Central memory CD4-positive, alpha-beta T cell (primary cell): ENCODE measurements at regions not wholly inside any gene's neighbourhood (a gene's known extent, or its start where the extent isn't known, plus 50 kb on each side); places are given as distances from the start of the nearest gene placed in this dataset.
"Not testable (repeated sequence)": the region's sequence is repeated elsewhere in the genome, so short reads cannot be mapped to it uniquely, and the experiment has no call there.

Source experiments
- DNase-seq: peaks from one replicate; pipeline ENCODE4 v3.0.0; 2022

GRCh38 chr6:15922510-15923250, 206.2 kb upstream of the MYLIP start:
- DNase-seq = no peak

GRCh38 chr6:15921243-15921642, 207.6 kb upstream of the MYLIP start:
- DNase-seq = no peak

DNA sequence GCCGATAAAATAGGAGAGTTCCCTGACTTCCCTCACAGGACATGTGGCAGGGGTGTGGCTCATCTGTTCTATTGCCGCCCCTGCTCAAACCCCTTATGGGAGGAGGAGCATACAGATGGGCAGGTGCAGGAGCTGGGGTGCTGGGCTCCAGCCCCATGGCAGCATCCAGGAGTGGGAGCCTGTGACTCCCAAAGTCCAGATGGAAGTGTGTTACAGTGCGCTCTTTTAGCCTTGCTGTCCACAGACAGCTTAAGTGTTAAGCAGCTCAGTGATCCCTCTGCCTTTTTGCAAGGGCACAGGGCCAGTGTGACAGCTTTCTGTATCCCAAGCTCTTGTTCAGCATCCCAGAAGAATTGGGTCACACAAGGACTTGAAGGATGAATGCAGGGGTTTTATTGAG, 212.3 kb upstream of the MYLIP start:
- DNase-seq = no peak

DNA sequence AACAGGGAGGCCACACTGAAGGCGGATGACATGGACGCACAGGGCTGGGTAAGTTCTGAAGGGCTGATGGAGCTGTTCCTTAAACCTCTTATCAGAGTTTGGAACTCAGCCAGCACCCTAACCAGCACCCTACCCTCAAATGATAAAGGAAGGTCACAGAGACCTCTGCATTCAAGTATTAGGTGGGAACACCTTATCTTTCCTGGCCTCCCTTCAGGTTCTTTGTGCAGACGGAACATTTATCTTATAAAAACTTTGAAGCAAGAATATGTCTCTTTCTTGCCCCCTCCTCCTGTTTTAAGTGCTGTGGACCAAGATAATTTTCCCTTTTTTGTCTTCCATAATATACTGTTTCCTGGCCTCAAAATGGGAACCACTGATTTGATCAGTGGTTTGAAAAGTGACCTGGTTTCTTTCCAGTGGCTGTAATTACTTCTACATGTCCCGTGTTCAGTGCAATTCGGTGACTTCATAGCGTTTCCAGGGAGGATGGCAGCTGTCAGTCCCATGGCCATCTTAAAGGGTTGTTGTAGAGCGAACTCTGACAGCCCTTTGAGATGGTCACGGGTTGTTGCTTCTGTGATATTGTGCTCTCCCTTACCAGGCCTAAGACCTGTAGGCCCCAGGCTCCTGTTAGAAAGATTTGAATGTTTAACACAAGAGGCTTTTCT, 213.2 kb upstream of the MYLIP start:
- no peak for DNase-seq

GRCh38 chr6:15914553-15914952, 214.3 kb upstream of the MYLIP start:
- DNase-seq = no peak

- DNase-seq = no peak
Observed at GRCh38 chr6:15913573-15913972, 215.3 kb upstream of the MYLIP start.

- no peak for DNase-seq
Observed at GRCh38 chr6:15912505-15913400, 216.1 kb upstream of the MYLIP start.

GRCh38 chr6:15911753-15912504, 217.0 kb upstream of the MYLIP start:
- DNase-seq = no peak

- DNase-seq = no peak
Observed at GRCh38 chr6:15909290-15910070, 219.4 kb upstream of the MYLIP start.

GRCh38 chr6:15908871-15909270, 220.0 kb upstream of the MYLIP start:
- DNase-seq = no peak

DNA sequence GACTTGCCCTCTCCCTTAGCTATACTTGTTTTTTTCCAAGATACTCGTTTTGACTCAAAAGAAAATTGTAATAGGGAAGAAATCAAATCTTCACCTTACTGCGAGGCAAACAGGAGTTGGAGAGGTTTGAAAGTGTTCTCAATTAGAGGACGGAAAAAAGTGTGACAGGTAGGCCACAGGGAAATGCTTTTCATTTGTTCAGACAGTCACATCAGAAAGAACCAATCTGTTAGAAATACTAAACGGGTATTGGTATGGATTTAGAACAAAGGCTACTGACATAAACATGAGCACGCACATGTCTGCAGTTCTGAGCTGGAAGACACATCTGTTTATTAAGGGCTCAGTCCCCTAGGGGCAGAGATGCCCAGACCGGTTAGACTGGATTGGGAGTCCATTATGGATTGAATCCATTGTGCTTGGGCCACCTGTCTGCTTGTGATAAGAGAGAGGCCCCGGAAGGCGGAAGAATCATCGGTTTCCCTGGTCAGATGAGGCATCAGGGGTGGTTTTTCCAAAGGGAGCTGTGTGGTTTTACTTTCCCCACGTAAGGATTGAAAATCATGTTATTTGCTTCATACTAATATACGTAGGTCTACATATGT, 220.9 kb upstream of the MYLIP start:
- DNase-seq = no peak

- DNase-seq = not testable (repeated sequence)
Observed at GRCh38 chr6:15907220-15907913, 221.5 kb upstream of the MYLIP start.

DNA sequence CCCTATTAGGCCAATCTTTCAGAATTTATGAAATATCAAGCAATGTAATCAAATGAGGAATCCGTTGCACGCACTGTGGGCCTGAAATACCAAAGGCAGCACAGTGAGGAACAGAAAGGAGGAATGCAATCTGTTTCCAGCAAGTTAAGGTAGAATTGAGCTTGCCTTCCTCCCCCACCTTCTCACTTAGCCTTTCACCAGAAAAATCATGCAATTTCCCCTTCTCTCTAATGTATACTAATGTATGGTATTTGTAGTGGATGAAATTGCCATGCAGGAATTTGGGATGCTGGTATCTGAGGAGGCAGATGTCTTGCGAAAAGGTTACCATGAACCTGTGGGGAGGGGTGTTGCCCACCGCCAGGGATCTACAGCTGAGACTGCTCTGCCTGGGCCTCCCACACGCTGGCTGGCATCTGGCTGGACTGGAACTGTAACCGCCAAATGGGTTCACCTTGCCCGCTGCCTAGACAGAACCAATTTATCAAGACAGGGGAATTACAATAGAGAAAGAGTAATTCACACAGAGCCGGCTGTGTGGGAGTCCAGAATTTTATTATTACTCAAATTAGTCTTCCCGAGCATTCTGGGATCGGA, 222.4 kb upstream of the MYLIP start:
- no peak for DNase-seq

GRCh38 chr6:15905488-15906419, 223.1 kb upstream of the MYLIP start:
- DNase-seq = no peak

GRCh38 chr6:15904651-15905376, 224.1 kb upstream of the MYLIP start:
- DNase-seq = no peak

- DNase-seq = no peak
Observed at GRCh38 chr6:15901141-15902115, 227.5 kb upstream of the MYLIP start.

GRCh38 chr6:15898693-15899092, 230.2 kb upstream of the MYLIP start:
- no peak for DNase-seq
